Left cardiac atrium (tissue), 4 donors: ENCODE measurements at regions not wholly inside any gene's neighbourhood (a gene's known extent, or its start where the extent isn't known, plus 50 kb on each side); places are given as distances from the start of the nearest gene placed in this dataset.
"Not testable (repeated sequence)": the region's sequence is repeated elsewhere in the genome, so short reads cannot be mapped to it uniquely, and the experiment has no call there.

ENCODE experiments used
- ATAC-seq, 2 donors: fragments of 200-7000 bp; cut with Tn5 transposase; one replicate each; pipeline ENCODE4 v1.9.1; 2020; ENCODE audit warnings: mild to moderate bottlenecking in 2 of 2, moderate library complexity in 2 of 2
- DNase-seq: peaks from one replicate; pipeline ENCODE4 v3.0.0-alpha.2; 2020
- intact Hi-C, 2 donors: fragments of 100-400 bp; cut with DNase I; formaldehyde crosslinking; loops; one replicate each; pipeline versions ENCODE4 v1.14.1 to v1.15.1; 2022 to 2023
- donor health status: DM: no; HTN: yes; CAD: no.
- donor health status: DM: no; HTN: yes; CAD: no; lungs with severe emphysema.
- donor health status: DM: yes; HTN: yes; CAD: no.
- donor health status: Dilated cardiomyopathy.

DNA sequence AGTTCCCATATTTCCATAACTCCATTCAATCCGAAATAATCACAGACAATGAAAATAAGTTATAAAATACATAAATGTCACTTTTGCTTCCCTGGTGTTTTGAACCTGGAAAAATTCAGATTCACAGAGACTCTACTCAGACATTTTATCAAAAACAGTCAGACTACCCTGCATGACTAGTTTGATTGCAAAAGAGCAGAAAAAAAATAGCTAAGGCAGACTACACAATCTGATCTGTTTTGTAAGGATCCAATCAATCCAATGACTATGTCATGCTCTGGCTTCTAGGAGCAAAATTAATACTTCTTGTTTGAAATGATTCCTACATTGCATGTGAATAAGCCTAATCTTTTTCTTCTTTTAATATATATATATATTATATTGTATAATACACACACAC, 1262.6 kb downstream of the EFNA5 start:
- intact Hi-C loops, result no loop called here
- DNase-seq (no peak), ATAC-seq (no peak)

DNA sequence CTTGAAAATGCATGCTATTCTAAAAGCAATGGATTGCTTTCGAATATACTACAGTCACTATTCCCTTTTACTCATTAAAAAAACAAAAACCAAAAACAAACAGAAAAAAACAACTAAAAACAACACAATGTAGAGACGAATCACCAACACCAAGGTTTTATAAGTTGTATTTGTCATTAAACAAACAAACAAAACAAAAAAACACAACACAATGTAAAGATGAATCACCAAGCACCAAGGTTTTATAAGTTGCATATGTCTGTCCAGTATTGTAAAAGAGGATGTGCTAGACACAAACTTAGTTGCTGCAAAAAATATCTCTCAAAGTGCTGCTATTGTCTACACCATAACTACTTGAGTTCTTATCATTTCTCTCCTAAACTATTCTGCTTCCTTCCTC, 1269.2 kb downstream of the EFNA5 start:
- no peak for ATAC-seq
- DNase-seq, result no peak
- intact Hi-C loops, result no loop called here

DNA sequence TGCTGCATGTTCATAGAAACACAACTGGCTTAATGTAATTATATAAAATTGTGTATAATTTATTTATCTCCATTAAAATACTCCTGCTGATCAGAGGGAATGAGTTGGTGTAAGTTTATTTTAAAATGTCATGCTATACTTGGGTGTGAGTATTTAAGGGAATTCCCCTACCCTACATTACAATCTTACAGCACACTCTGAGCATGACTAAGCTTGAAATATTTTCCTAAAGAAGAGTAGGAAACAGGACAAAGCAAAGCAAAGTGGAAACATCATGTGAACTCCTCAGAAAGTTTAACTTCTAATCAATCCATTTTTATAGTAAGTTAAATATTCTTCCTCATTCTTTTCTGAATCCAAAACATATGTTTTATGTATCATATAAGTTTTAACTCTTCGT, 1271.3 kb downstream of the EFNA5 start:
- intact Hi-C loops, result no loop called here
- ATAC-seq, result no peak
- DNase-seq, result no peak

DNA sequence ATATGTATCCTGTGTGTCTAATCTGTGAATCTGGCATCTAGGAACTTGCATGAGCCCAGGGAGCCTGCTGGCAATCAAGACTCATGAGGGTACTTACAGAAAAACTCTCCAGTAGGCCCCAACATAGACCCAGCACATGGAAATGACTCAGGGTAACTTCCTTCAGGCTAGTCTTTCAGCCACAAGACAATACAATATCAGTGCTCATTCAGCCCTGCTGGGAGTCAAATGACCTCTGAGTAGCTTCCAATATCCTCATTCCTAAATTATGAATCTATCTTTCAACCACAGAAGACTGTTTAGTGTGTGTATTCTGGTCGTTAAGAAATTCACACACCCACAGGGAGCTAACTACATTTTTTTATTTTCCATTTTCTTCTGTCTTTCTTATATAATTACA, 1273.0 kb downstream of the EFNA5 start:
- ATAC-seq (peak in 1 of 2 donors; percentile 34), DNase-seq (no peak)
- intact Hi-C loops, result no loop called here

DNA sequence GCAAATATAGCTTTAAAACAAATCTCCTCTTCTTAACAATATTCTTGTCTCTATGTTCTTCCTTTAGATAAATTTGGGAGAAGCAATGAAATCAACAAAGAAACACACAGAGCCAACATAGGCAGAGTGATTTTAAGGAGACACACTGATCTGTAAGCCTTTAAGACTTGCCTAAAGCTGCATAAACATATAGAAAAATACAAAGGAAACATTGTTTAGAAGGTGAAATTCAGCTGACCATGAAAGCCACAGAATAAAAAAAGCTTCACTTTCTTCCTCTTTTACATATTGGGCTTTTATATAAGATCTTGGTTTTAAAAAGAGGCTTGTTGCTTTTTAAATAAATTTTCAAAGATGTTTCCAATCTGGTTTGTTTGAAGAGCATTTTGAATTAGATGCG, 1277.5 kb downstream of the EFNA5 start:
- intact Hi-C loops, result no loop called here
- DNase-seq (no peak), ATAC-seq (no peak)

DNA sequence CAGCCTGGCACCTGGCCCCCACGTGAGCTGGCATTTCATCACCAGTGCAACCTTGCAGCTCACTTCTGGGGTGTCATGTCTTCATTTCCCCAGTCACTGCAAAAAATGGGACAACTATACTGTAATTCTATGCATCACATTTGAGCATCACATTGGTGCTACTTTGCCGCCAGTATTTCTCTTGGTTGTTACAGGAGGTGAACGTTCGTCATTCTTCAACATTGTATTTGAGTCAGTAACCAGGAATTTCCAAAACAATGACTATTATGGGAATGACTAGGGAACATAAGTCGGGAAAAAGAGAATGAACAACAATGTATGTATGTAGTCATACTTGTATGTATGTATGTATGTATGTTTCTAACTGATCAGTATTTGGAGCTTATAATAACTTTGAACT, 1278.0 kb downstream of the EFNA5 start:
- DNase-seq (no peak), ATAC-seq (no peak)
- intact Hi-C loops, result no loop called here

DNA sequence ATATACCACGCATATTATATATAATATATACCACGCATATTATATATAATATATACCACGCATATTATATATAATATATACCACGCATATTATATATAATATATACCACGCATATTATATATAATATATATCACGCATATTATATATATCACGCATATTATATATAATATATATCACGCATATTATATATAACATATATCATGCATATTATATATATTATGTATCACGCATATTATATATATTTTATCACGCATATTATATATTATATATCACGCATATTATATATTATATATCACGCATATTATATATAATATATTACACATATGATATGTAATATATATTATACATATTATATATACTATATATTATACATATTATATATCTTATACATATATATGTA, 1283.0 kb downstream of the EFNA5 start:
- DNase-seq, ATAC-seq, intact Hi-C loops: not testable (repeated sequence)

DNA sequence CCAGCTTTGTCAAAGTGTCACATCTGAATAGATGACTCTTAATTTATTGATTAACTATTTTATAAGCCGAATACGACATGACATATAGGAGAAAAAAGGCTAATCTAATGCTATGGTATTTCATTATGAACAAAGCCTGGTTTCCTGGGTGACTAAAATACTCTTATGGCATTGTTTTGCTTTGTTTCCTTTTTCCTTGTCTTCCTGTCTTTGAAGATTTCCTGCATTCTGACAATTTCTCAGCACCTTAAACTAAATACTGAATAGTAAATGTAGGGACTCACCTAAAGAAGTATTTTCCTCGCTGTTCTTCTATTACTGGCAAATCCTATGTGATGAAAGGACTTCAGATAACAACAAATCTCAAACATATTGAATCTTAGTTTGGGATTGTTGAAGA, 1284.5 kb downstream of the EFNA5 start:
- no peak for ATAC-seq
- DNase-seq, result no peak
- intact Hi-C loops, result no loop called here

DNA sequence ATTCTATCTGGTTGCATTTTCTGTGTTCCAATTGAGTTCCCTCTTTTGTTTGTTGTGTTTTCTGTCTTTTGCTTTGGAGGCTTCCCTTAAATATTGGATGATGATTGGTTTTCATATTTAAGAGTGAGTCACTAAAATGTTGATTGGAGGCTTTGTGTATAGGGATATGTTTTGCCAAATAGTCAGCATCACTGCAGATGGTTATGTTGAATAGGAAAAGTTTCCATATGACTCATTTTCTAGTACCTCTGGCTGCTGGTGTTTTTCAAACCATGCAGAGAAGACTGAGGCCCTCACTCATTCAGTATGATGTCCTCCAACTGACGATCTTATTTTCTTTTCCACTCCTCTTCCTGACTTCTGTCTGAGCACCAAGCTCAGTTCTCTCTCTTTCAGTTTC, 1290.0 kb downstream of the EFNA5 start:
- no peak for DNase-seq
- intact Hi-C loops, result no loop called here
- ATAC-seq, result no peak

DNA sequence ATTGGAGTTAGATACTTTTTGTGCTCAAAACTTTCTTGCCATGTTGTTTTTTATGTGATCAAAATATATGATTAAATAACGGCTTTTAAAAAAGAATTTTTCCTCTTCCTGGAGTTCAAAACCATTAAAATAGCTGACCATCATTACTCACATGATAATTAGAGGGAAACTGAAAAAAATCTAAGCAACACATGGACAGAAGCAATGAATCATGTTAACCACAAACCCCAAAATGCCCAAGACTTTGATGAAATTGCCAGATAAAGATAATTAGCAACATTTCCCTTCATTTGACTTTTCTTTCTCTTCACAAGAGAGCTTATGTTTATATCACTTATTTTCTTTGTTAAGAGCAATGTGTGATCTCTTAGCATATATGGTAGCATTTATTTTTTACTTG, 1294.2 kb downstream of the EFNA5 start:
- DNase-seq (no peak), ATAC-seq (no peak)
- intact Hi-C loops, result no loop called here

DNA sequence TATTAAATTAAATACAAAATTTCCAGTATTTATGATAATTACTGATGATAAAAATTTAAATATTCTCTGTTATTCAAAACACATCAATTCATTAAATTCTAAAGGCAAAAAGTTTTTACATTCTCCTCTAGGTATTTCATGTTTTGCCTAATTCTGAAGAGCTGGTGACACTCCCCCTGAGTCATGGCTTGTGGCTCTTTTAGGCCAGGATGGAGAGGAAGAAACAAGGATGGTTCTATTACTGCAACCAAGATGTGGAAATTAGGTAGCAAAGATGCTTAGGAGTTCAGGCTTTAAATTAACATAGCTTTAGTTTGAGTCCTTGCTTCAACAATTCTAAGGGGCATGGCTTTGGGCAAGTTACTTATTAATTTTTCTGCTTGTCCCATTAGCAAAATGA, 1295.8 kb downstream of the EFNA5 start:
- intact Hi-C loops, result no loop called here
- ATAC-seq (no peak), DNase-seq (no peak)

DNA sequence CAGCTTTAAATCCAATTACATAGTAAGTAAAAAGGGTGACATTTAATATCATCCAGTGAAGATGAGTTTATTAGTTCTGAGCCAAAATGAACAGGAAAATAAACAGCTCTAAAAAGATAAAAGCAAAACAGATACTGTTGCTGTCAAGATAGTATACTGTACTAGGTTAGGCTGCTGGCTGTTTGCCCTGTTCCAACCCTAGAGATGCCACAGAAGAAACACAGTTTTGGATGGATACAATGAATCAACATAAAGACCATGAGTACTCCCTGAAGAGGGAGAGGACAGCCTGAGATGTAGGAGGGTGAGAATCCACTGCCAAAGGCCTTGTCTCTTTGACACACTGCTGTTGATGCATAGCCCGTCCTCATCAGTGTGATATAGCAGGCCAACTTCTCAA, 1302.7 kb downstream of the EFNA5 start:
- DNase-seq (no peak), ATAC-seq (no peak)
- intact Hi-C loops, result no loop called here

DNA sequence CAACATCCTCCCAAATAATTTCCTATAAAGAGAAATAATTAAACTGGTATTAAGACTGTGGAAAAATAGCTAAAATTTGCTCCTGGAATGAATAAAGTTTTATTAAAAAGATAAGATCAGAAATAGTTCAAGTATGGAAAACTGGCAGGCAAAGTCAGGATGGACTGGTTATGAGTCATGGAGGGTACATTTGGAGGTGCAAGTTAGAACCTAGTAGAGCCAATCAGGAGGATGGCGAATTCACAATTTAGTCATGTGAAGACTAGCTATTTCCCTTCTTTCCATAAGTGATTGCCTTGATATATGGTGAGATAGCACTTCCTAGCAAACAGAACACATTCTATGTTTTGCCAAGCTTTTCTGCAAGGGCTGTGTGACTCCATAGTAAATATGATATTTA, 1303.5 kb downstream of the EFNA5 start:
- intact Hi-C loops, result no loop called here
- ATAC-seq (no peak), DNase-seq (no peak)

DNA sequence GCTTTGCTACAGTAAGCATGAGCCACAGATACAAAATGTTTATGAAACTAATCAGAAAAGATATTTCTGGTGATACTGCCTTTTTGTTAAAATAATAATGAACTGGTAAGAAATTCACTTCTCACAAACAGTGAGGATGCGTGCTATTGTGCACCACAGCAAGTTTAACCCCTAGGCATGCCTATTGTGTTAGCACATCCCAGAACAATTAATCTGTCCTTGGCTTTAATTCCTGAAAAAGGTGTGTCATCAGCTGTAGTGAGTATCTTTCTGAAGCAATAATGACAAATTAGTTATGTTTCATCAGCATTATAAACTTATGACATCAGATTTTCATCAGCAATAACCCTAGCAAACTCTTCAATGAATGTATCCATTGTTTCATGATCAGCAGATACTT, 1307.2 kb downstream of the EFNA5 start:
- no peak for ATAC-seq
- intact Hi-C loops, result no loop called here
- DNase-seq, result no peak

DNA sequence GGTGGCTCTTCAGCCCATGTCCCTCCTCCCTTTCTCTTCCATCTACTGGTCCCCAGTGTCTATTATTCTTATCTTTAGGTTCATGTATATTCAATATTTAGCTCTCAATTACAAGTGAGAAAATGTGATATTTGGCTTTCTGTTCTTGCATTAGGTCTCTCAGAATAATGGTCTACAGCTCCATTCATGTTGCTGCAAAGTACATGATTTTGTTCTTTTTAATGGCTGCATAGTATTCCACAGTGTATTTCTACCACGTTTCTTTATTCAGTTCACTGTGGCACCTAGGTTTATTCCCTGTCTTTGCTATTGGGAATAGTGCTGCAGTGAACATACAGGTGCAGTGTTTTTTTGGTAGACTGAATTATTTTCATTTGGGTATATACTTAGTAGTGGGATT, 1308.8 kb downstream of the EFNA5 start:
- intact Hi-C loops, result no loop called here
- no peak for ATAC-seq
- DNase-seq, result no peak

DNA sequence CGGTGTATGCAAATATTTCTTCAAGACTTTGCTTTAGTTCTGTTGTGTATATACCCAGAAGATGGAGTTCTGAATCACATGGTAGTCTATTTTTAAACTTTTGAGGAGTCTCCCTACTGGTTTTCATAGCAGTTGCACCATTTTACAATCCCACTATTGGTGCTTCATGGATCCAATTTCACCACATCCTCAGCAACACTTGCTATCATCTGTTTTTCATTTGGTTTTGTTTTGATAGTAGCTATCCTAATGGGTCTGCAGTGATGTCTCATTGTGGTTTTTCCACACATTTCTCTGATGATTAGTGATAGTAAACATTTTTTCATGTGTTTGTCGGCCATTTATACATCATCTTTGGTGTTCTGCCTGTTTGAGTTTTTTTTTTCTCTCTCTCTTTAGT, 1339.3 kb downstream of the EFNA5 start:
- ATAC-seq (no peak), DNase-seq (no peak)
- intact Hi-C loops, result no loop called here

DNA sequence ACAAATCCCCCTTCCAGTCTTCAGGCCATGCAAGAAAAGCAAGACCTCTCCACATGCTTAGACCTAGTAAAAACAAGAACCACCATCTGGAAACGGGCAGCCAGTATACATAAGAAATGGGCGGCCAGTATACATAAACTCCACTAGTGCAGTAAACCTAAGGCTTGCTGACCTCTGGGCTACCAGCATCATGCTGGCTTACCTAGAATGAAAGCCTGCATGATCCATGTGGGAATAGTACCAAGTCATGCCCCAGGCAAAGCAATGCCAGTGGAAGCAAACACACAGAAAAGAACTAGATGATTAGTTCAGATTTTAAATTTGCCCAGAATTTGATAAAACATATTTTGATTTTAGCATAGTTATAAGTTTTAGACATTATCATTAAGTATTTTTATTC, 1346.4 kb downstream of the EFNA5 start:
- ATAC-seq, result no peak
- intact Hi-C loops, result no loop called here
- DNase-seq, result no peak

DNA sequence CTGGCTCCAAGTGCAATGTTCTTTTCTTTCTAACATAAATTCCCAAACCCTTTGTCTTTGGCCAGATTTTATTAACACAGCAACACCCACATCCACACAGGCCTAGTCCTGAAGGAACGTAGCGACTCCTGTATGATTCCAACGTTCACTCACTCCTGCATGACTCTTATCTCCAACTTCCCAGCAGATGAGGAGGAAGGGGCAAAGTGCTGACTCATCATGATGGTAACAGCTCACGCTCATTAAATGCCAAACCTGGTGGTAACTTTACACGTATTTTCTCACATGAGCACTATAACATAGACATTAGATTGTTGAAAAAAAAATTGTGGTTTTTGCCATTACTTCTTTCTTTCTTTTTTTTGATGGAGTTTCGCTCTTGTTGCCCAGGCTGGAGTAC, 1349.5 kb downstream of the EFNA5 start:
- DNase-seq (no peak), ATAC-seq (no peak)
- intact Hi-C loops, result no loop called here

DNA sequence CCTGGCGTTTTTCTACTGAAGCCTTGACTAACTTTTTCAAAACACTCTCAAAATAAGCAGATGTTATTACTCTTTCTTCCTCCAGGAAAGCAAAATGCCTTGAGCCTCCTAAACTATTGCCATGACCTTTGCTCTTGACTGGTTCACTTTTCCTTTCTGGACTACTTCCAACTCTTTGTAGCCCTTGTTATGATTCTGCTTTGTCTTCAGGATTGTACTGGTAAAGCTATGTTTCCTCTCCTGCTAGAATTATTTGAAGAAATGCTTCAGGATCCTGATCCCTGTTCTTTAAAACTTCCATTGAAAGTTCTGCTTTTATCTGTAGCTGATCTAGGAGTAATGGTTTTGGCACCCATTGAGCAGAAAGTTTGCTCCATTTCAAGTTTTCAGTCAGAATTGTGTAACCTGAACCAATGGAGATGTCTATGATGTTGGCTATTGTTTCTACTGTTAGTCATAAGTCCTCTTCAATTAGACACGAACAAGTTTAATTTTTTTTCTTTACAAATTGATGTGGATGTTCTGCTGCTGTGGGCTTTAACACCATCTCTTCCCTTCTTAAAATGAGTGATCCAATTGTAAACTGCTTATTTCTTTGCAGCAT, 1356.4 kb downstream of the EFNA5 start:
- ATAC-seq (no peak), DNase-seq (no peak)
- intact Hi-C loops, result no loop called here

DNA sequence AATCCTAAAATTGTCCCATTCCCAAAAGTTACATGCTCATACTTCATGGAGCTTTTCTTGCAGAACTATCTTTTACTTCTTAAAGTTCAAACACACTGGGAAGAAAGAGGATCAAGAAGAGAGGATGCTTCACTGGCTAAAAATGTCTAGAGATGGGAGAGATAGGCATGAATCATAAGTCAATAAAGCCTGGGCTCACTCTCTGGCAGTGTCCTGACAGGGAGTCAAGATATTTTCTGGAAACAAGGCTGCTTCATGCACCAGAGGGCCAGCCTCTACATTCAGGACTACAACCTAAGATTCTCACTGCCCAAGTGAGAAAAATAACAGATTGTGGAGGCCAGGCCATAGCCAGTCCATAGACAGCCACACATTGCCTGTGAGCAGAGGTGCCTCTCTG, 1358.4 kb downstream of the EFNA5 start:
- intact Hi-C loops, result no loop called here
- no peak for ATAC-seq
- no peak for DNase-seq

DNA sequence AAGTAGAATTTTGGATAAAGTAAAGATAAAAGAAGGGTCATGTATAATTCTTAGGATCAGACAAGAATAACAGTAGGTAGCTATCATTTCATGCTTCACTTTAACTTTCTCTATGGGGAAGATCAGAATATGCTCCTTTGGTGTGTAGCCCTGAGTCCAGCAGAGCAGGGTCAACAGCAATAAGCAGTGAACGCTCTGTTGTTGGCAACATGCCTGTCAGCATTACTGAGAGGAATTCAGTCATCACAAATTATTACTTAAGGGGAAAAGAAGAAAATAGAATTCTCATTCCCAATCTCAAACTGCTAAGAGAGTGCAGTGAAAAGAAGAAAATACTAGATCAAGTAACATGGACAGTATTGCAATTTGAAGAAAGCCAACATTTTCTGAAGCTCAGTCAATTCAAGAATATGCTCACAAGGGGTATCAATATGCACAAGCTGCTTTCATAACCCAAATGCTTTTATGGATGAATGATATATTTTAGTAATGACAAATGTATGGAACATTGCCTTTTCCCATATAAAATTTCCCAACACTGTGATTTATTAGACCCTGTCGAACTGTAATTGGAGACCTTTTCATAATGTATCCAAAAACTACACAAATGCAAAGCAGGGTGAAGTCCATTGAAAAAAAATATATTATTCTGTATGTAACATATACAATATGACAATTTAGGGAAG, 1359.4 kb downstream of the EFNA5 start:
- no peak for ATAC-seq
- intact Hi-C loops, result no loop called here
- DNase-seq, result no peak

DNA sequence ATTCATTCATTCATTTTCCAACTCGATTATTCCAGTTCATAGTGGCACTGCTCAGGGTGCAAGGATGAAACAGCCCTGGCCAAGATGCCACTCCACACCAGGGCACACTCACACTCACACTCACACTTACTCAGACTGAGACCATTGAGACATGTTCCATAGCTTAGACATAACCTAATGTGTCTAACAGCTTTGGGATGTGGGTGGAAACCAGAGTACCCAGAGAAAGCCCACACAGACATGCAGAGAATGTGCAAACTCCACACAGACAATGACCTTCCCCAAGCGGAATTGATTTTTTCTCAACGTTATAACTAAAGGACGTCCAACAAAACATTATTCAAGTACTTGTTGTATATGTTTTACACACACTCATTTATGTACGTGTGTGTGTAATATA, 1363.5 kb downstream of the EFNA5 start:
- no peak for ATAC-seq
- intact Hi-C loops, result no loop called here
- DNase-seq, result no peak
